Renal cortical epithelial cell (primary cell): ENCODE measurements at regions not wholly inside any gene's neighbourhood (a gene's known extent, or its start where the extent isn't known, plus 50 kb on each side); places are given as distances from the start of the nearest gene placed in this dataset.
A peak's percentile ranks its signal among the peaks of the same experiment; 100 is the strongest.
"Not testable (repeated sequence)": the region's sequence is repeated elsewhere in the genome, so short reads cannot be mapped to it uniquely, and the experiment has no call there.

Experiments
- DNase-seq: peaks from one replicate; pipeline ENCODE4 v3.0.0-alpha.2; 2011; ENCODE audit warnings: low read depth

GRCh38 chr6:14875481-14876063 lies 370.3 kb upstream of the JARID2 start:
- no peak for DNase-seq

- DNase-seq = peak; percentile 93
These were observed 368.9 kb upstream of the JARID2 start for GRCh38 chr6:14876778-14877613.

- no peak for DNase-seq
These were observed 368.1 kb upstream of the JARID2 start for GRCh38 chr6:14877758-14878157.

GRCh38 chr6:14880052-14880451 lies 365.8 kb upstream of the JARID2 start:
- no peak for DNase-seq

GRCh38 chr6:14880677-14881076 lies 365.2 kb upstream of the JARID2 start:
- no peak for DNase-seq

- peak; percentile 91 for DNase-seq
These were observed 364.5 kb upstream of the JARID2 start for GRCh38 chr6:14881398-14881797.

- peak; percentile 38 for DNase-seq
These were observed 363.4 kb upstream of the JARID2 start for GRCh38 chr6:14882394-14883026.

DNA sequence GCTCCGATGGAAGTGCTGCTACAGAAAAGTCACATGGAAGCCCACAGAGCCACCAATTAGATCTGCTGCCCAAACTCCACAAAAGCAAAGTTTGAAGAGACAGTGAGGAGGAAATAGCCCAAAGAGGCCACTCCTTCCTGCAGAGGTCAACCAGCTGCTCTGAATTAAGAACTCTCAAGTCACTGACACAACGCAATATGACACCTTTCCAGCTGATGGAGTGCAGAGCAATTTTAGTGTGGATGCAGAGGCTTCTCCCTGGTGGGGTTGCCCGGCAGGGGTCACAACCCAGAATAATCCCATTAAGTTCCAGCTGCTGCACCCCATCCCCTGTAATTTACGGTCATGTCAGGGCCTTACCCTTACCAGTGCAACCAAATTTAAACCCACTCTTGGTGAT lies 361.9 kb upstream of the JARID2 start:
- no peak for DNase-seq

- DNase-seq = no peak
These were observed 360.4 kb upstream of the JARID2 start for GRCh38 chr6:14885498-14885897.

- DNase-seq = no peak
These were observed 358.7 kb upstream of the JARID2 start for GRCh38 chr6:14887181-14887580.

GRCh38 chr6:14887986-14888574 lies 357.8 kb upstream of the JARID2 start:
- DNase-seq = no peak

- no peak for DNase-seq
These were observed 357.3 kb upstream of the JARID2 start for GRCh38 chr6:14888575-14889000.

- DNase-seq = peak; percentile 64
These were observed 356.7 kb upstream of the JARID2 start for GRCh38 chr6:14889188-14889587.

- no peak for DNase-seq
These were observed 356.0 kb upstream of the JARID2 start for GRCh38 chr6:14889611-14890593.

DNA sequence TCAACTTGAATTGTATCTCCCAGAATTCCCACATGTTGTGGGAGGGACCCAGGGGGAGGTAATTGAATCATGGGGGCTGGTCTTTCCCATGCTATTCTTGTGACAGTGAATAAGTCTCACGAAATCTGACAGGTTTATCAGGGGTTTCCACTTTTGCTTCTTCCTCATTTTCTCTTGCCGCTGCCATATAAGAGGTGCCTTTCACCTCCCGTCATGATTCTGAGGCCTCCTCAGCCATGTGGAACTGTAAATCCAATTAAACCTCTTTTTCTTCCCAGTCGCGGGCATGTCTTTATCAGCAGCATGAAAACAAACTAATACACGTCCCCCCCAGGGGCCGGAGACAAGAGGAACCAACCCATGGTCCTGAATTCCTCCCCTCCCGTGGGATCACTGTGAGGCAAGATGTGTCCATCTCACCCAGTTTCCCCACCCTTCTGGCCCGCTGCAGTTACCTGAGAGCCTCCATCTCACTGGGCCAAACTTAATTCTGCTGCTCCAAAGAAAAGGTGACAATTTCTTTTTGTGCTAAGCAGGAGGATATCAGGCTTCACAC lies 354.0 kb upstream of the JARID2 start:
- DNase-seq = not testable (repeated sequence)

- peak; percentile 23 for DNase-seq
These were observed 351.8 kb upstream of the JARID2 start for GRCh38 chr6:14894105-14894504.

GRCh38 chr6:14896475-14896874 lies 349.4 kb upstream of the JARID2 start:
- DNase-seq = no peak

- no peak for DNase-seq
These were observed 348.0 kb upstream of the JARID2 start for GRCh38 chr6:14897831-14898230.

DNA sequence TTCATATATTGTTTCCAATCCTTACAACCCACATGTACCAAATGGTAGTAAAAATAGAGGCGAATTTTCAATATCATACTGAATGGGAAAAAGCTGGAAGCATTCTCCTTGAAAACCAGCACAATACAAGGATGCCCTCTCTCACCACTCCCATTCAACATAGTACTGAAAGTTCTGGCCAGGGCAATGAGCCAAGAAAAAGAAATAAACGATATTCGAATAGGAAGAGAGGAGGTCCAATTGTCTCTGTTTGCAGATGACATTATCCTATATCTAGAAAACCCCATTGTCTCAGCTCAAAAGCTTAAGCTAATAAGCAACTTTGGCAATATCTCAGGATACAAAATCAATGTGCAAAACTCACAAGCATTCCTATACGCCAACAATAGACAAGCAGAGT lies 346.4 kb upstream of the JARID2 start:
- DNase-seq = not testable (repeated sequence)

- no peak for DNase-seq
These were observed 344.9 kb upstream of the JARID2 start for GRCh38 chr6:14900919-14901318.
